Right atrium auricular region (tissue), 2 donors: ENCODE measurements at regions not wholly inside any gene's neighbourhood (a gene's known extent, or its start where the extent isn't known, plus 50 kb on each side); places are given as distances from the start of the nearest gene placed in this dataset.

ENCODE experiments used
- DNase-seq: peaks from one replicate; pipeline ENCODE4 v3.0.0-alpha.2; 2019; ENCODE audit warnings: low spot score
- H3K27ac ChIP-seq, 2 donors: fragments of 200-600 bp; sonication (generic); 1 replicate in 1 of 2; 2 replicates in 1 of 2; pipeline ENCODE4 v1.5.1; 2016 to 2019
- H3K27me3 ChIP-seq, 2 donors: fragments of 200-600 bp; sonication (generic); one replicate each; pipeline versions ENCODE4 v1.5.1 to v1.6.0; 2017 to 2019
- H3K36me3 ChIP-seq: fragments of 200-600 bp; sonication (generic); one replicate; pipeline ENCODE4 v1.5.1; 2016
- H3K4me1 ChIP-seq, 2 donors: fragments of 200-600 bp; sonication (generic); one replicate each; pipeline versions ENCODE4 v1.5.1 to v1.6.0; 2017 to 2019
- H3K4me3 ChIP-seq, 2 donors: fragments of 200-600 bp; sonication (generic); 1 replicate in 1 of 2; 2 replicates in 1 of 2; pipeline ENCODE4 v1.5.1; 2017 to 2019; ENCODE audit warnings: mild to moderate bottlenecking in 1 of 2, moderate library complexity in 1 of 2
- H3K9me3 ChIP-seq, 2 donors: fragments of 200-600 bp; sonication (generic); one replicate each; pipeline ENCODE4 v1.5.1; 2019
- TF ChIP-seq, protein P1 (sequence below), 2 donors: fragments of 200-600 bp; sonication (generic); IDR thresholded peaks; one replicate each; pipeline ENCODE4 v1.5.1; 2019; ENCODE audit warnings: antibody characterized with exemption in 2 of 2

DNA sequence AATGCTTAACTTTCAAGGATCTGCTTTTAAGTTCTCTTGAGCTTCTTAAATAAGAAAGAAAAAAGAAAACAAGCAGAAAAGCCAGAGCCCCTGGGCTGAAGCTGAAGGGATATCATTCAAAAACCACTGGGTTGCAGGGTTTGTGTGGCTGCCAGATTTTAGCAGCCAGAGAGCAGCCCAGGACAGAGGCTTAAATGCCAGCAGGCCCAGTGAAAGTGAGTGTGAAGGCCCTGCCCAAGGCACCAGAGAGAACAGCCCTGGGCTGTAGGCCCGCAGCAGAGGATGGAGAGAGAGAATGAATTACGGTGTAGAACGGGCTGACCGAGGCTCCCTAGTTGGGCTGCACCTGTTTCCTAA, 106.3 kb upstream of the BOC start:
- no peaks in the 10 kb centered on the region for H3K9me3 ChIP-seq
- H3K4me3 ChIP-seq, result no peak overlapping the region
- no peaks in the 10 kb centered on the region for H3K27me3 ChIP-seq
- no peak for DNase-seq
- no peak overlapping the region for H3K27ac ChIP-seq
- no peaks in the 10 kb centered on the region for H3K36me3 ChIP-seq
- TF ChIP-seq, protein P1, sequence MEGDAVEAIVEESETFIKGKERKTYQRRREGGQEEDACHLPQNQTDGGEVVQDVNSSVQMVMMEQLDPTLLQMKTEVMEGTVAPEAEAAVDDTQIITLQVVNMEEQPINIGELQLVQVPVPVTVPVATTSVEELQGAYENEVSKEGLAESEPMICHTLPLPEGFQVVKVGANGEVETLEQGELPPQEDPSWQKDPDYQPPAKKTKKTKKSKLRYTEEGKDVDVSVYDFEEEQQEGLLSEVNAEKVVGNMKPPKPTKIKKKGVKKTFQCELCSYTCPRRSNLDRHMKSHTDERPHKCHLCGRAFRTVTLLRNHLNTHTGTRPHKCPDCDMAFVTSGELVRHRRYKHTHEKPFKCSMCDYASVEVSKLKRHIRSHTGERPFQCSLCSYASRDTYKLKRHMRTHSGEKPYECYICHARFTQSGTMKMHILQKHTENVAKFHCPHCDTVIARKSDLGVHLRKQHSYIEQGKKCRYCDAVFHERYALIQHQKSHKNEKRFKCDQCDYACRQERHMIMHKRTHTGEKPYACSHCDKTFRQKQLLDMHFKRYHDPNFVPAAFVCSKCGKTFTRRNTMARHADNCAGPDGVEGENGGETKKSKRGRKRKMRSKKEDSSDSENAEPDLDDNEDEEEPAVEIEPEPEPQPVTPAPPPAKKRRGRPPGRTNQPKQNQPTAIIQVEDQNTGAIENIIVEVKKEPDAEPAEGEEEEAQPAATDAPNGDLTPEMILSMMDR (IDR thresholded peaks at IDR 0.05), result no peak
- no peaks in the 10 kb centered on the region for H3K4me1 ChIP-seq

DNA sequence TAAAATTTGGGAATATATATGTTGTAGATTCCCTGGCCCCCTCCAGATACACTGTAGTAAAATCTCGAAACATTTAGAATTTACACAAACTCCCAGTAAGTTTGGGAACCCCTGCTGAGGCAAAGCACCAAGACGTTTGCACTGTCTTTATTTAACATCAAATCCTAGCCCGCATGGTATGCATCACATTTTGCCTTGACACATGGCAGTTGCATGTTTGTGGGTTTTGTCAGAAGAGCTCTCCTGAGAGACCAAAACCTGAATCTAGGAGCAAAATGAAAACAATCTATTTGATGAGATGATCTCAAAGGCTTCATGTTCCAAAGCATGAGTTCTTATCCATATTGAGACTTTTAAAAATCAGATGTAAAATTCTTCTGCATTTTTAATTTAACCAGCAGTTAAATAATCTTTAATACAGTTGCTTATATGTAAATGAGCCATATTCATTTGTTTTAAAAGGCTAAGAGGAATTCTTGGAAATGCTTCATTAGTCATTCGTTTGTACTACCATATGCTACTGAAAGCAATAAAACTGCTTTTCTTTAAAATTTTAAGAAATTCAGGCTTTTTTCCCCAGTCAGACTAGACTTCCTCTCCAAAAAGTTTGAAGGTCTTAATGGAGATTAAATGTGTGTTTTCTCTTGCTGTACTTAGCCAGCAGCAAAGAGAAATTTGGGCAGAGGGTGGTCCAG, 105.2 kb upstream of the BOC start:
- no peak overlapping the region for H3K4me3 ChIP-seq
- no peak overlapping the region for H3K27ac ChIP-seq
- H3K4me1 ChIP-seq, result no peaks in the 10 kb centered on the region
- DNase-seq, result no peak
- no peaks in the 10 kb centered on the region for H3K27me3 ChIP-seq
- H3K9me3 ChIP-seq, result no peaks in the 10 kb centered on the region
- TF ChIP-seq, protein P1 (IDR thresholded peaks at IDR 0.05), result no peak
- H3K36me3 ChIP-seq, result no peaks in the 10 kb centered on the region

DNA sequence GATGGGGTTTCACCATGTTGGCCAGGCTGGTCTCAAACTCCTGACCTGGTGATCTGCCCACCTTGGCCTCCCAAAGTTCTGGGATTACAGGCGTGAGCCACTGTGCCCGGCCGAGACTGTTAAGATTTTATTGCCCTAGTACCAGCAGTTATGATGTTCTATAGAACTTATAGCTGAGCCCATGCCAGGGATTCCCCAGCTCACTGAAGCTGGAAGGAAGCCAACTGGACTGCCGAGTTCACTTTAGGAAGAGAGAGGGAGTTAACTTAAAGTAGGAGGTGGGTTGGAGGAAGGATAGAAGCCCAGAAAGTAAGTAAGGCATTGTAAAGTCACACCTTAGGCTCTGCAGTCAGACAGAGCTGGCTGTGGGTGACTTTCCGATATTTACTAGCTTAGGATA, 101.1 kb upstream of the BOC start:
- H3K9me3 ChIP-seq, result no peaks in the 10 kb centered on the region
- no peaks in the 10 kb centered on the region for H3K27me3 ChIP-seq
- no peaks in the 10 kb centered on the region for H3K4me1 ChIP-seq
- H3K4me3 ChIP-seq, result no peak overlapping the region
- no peaks in the 10 kb centered on the region for H3K36me3 ChIP-seq
- no peak for DNase-seq
- TF ChIP-seq, protein P1 (IDR thresholded peaks at IDR 0.05), result no peak
- no peak overlapping the region for H3K27ac ChIP-seq

DNA sequence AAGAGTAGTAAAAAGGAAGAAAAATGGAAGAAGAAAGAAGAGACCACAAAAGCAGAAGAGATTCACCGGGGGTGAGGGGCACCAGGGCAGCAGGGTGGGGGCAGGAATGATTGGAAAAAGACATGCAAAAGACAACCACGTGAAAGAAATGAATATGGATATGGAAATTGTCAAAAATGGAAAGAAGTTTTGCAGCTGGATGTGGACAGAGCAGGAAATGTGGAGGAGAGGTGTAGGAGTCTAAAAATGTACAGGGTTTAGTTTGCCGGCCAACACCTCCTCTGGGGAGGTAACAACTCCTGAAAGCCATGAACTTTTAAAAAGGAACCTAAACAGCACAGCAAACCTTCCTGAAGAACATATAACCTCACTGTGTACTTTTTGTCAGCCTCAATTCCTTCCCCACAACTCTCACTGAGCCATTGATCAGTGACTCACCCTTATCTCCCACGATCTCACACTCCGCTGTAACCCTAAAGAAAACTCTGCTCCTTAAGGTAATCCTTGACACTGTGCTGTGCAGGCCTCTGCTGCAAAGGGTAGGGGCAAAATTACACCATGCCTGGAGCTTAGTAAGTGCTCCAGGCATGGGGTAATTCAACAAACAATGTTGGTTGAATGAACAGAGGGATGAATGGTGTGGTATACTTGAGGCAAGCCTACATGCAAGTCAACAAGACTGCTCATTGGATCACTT, 100.2 kb upstream of the BOC start:
- TF ChIP-seq, protein P1 (IDR thresholded peaks at IDR 0.05), result no peak
- Histone ChIP-seq H3K27me3 (no peaks in the 10 kb centered on the region), H3K4me1 (no peaks in the 10 kb centered on the region), H3K9me3 (no peaks in the 10 kb centered on the region), H3K4me3 (no peak overlapping the region), H3K36me3 (no peaks in the 10 kb centered on the region), H3K27ac (no peak overlapping the region)
- no peak for DNase-seq

DNA sequence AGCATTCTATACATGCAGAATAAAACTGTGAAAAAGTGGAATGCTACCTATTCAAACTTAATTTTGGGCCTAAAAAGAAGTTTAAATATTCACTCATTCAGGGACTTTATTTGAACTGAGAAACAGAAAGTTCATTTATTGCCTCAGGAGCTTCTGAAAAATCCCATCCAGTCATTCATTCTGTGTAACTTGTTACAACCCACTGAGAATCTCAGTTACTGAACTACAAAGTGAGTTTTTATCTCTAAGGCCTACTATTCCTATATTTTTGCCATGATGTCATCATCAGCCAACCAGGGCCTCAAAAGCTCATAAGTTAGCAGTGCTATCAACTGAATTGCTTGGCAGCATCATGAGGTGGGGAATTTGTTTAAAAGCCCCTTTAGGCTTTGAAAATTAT, 98.0 kb upstream of the BOC start:
- no peaks in the 10 kb centered on the region for H3K36me3 ChIP-seq
- H3K9me3 ChIP-seq, result no peaks in the 10 kb centered on the region
- DNase-seq, result no peak
- TF ChIP-seq, protein P1 (IDR thresholded peaks at IDR 0.05), result no peak
- H3K27me3 ChIP-seq, result no peaks in the 10 kb centered on the region
- no peak overlapping the region for H3K4me3 ChIP-seq
- no peak overlapping the region for H3K27ac ChIP-seq
- H3K4me1 ChIP-seq, result peaks cover 0 to 5% of the 10 kb centered on the region in 2 donors
